ENCODE measurements at regions not wholly inside any gene's neighbourhood (a gene's known extent, or its start where the extent isn't known, plus 50 kb on each side); places are given as distances from the start of the nearest gene placed in this dataset.

- H3K27me3 ChIP-seq (ENCODE audit: insufficient read depth, low read length), result no peaks in the 10 kb centered on the region
- H3F3A ChIP-seq (ENCODE audit: insufficient read depth, low read length), result no peaks in the 10 kb centered on the region
- H3K79me2 ChIP-seq (ENCODE audit: insufficient read depth, low read length), result no peaks in the 10 kb centered on the region
- H3K9me3 ChIP-seq (ENCODE audit: low read length), result peaks cover 2% of the 10 kb centered on the region
- no peaks in the 10 kb centered on the region for H3K4me1 ChIP-seq (ENCODE audit: insufficient read depth, low read length, severe bottlenecking)
- H3K9me2 ChIP-seq (ENCODE audit: low read depth, low read length), result no peaks in the 10 kb centered on the region
- no peak overlapping the region for H3K27ac ChIP-seq (ENCODE audit: low read depth, low read length, poor library complexity, severe bottlenecking)
- no peak overlapping the region for H3K4me3 ChIP-seq (ENCODE audit: low read depth, low read length, poor library complexity, severe bottlenecking)
- H3K9ac ChIP-seq (ENCODE audit: low read length), result no peak overlapping the region
- H3K4me2 ChIP-seq (ENCODE audit: low read length), result no peak overlapping the region
- no peaks in the 10 kb centered on the region for H3K36me3 ChIP-seq (ENCODE audit: insufficient read depth, low read length)
- no peaks in the 10 kb centered on the region for H4K20me1 ChIP-seq (ENCODE audit: insufficient read depth, low read length)
- TF ChIP-seq CTCF (IDR thresholded peaks at IDR 0.05; ENCODE audit: low read length) (no peak), EZH2 (IDR thresholded peaks at IDR 0.05; ENCODE audit: borderline replicate concordance, low read length) (no peak)
- no peak overlapping the region for H2AFZ ChIP-seq (ENCODE audit: low read length)
Observed at GRCh38 chr3:144197116-144197515, 225.5 kb downstream of the DIPK2A start.

- H4K20me1 ChIP-seq (ENCODE audit: insufficient read depth, low read length), result no peaks in the 10 kb centered on the region
- H3K27ac ChIP-seq (ENCODE audit: low read depth, low read length, poor library complexity, severe bottlenecking), result no peak overlapping the region
- no peak overlapping the region for H3K4me2 ChIP-seq (ENCODE audit: low read length)
- H3K9ac ChIP-seq (ENCODE audit: low read length), result no peak overlapping the region
- H3K79me2 ChIP-seq (ENCODE audit: insufficient read depth, low read length), result no peaks in the 10 kb centered on the region
- H3K4me3 ChIP-seq (ENCODE audit: low read depth, low read length, poor library complexity, severe bottlenecking), result no peak overlapping the region
- no peak overlapping the region for H2AFZ ChIP-seq (ENCODE audit: low read length)
- H3K4me1 ChIP-seq (ENCODE audit: insufficient read depth, low read length, severe bottlenecking), result no peaks in the 10 kb centered on the region
- no peaks in the 10 kb centered on the region for H3K27me3 ChIP-seq (ENCODE audit: insufficient read depth, low read length)
- TF ChIP-seq CTCF (IDR thresholded peaks at IDR 0.05; ENCODE audit: low read length) (no peak), EZH2 (IDR thresholded peaks at IDR 0.05; ENCODE audit: borderline replicate concordance, low read length) (no peak)
- H3K9me3 ChIP-seq (ENCODE audit: low read length), result peaks cover 2% of the 10 kb centered on the region
- no peaks in the 10 kb centered on the region for H3K9me2 ChIP-seq (ENCODE audit: low read depth, low read length)
- no peaks in the 10 kb centered on the region for H3K36me3 ChIP-seq (ENCODE audit: insufficient read depth, low read length)
- no peaks in the 10 kb centered on the region for H3F3A ChIP-seq (ENCODE audit: insufficient read depth, low read length)
Observed at GRCh38 chr3:144197582-144197981, 226.0 kb downstream of the DIPK2A start.

GRCh38 chr3:144200004-144200403 is 228.4 kb downstream of the DIPK2A start:
- TF ChIP-seq EZH2 (IDR thresholded peaks at IDR 0.05; ENCODE audit: borderline replicate concordance, low read length), result no peak
- TF ChIP-seq CTCF (IDR thresholded peaks at IDR 0.05; ENCODE audit: low read length), result no peak
- Histone ChIP-seq H3K9me2 (ENCODE audit: low read depth, low read length) (no peaks in the 10 kb centered on the region), H2AFZ (ENCODE audit: low read length) (no peak overlapping the region), H3K79me2 (ENCODE audit: insufficient read depth, low read length) (no peaks in the 10 kb centered on the region), H3F3A (ENCODE audit: insufficient read depth, low read length) (no peaks in the 10 kb centered on the region), H3K36me3 (ENCODE audit: insufficient read depth, low read length) (no peaks in the 10 kb centered on the region), H3K27ac (ENCODE audit: low read depth, low read length, poor library complexity, severe bottlenecking) (no peak overlapping the region), H3K4me3 (ENCODE audit: low read depth, low read length, poor library complexity, severe bottlenecking) (no peak overlapping the region), H3K9ac (ENCODE audit: low read length) (no peak overlapping the region), H4K20me1 (ENCODE audit: insufficient read depth, low read length) (no peaks in the 10 kb centered on the region), H3K9me3 (ENCODE audit: low read length) (no peaks in the 10 kb centered on the region), H3K4me1 (ENCODE audit: insufficient read depth, low read length, severe bottlenecking) (no peaks in the 10 kb centered on the region), H3K4me2 (ENCODE audit: low read length) (no peak overlapping the region), H3K27me3 (ENCODE audit: insufficient read depth, low read length) (no peaks in the 10 kb centered on the region)
